GF-D8 (cell line): ENCODE measurements at regions not wholly inside any gene's neighbourhood (a gene's known extent, or its start where the extent isn't known, plus 50 kb on each side); places are given as distances from the start of the nearest gene placed in this dataset.

ENCODE experiments used
- DNase-seq: peaks from one replicate; lab custom pipeline; 2025; lab: John Stamatoyannopoulos, UW

GRCh38 chr13:40502236-40502635, 164.2 kb downstream of the FOXO1 start:
- no peak for DNase-seq

GRCh38 chr13:40503011-40503410, 163.4 kb downstream of the FOXO1 start:
- DNase-seq, result no peak

GRCh38 chr13:40503966-40504591, 162.4 kb downstream of the FOXO1 start:
- no peak for DNase-seq

GRCh38 chr13:40504641-40505040, 161.8 kb downstream of the FOXO1 start:
- DNase-seq, result no peak

GRCh38 chr13:40505196-40505595, 161.2 kb downstream of the FOXO1 start:
- no peak for DNase-seq
